ENCODE measurements at regions not wholly inside any gene's neighbourhood (a gene's known extent, or its start where the extent isn't known, plus 50 kb on each side); places are given as distances from the start of the nearest gene placed in this dataset.

GRCh38 chr10:8375137-8375536, 320.6 kb downstream of the GATA3 start:
- no peak overlapping the region for H3K4me3 ChIP-seq (ENCODE audit: low read length in 3 of 3)
- H3K9me3 ChIP-seq (ENCODE audit: control insufficient read depth in 2 of 3, insufficient read depth in 1 of 3, low read length in 3 of 3) = no peaks in the 10 kb centered on the region
- no peak for DNase-seq
- no peaks in the 10 kb centered on the region for H3K4me1 ChIP-seq (ENCODE audit: control insufficient read depth in 2 of 3, insufficient read depth in 2 of 3, low read depth in 1 of 3, low read length in 3 of 3)
- H3K36me3 ChIP-seq (ENCODE audit: control insufficient read depth in 2 of 3, insufficient read depth in 3 of 3, low read length in 3 of 3) = no peaks in the 10 kb centered on the region
- H3K9ac ChIP-seq (ENCODE audit: low read length in 3 of 3) = no peak overlapping the region
- H3K27ac ChIP-seq (ENCODE audit: low read depth in 2 of 2, low read length in 2 of 2) = no peak overlapping the region
- TF ChIP-seq, protein P1, sequence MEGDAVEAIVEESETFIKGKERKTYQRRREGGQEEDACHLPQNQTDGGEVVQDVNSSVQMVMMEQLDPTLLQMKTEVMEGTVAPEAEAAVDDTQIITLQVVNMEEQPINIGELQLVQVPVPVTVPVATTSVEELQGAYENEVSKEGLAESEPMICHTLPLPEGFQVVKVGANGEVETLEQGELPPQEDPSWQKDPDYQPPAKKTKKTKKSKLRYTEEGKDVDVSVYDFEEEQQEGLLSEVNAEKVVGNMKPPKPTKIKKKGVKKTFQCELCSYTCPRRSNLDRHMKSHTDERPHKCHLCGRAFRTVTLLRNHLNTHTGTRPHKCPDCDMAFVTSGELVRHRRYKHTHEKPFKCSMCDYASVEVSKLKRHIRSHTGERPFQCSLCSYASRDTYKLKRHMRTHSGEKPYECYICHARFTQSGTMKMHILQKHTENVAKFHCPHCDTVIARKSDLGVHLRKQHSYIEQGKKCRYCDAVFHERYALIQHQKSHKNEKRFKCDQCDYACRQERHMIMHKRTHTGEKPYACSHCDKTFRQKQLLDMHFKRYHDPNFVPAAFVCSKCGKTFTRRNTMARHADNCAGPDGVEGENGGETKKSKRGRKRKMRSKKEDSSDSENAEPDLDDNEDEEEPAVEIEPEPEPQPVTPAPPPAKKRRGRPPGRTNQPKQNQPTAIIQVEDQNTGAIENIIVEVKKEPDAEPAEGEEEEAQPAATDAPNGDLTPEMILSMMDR (IDR thresholded peaks at IDR 0.05; ENCODE audit: borderline replicate concordance, extremely low read depth, insufficient read depth) = no peak
- no peak for FAIRE-seq
- intact Hi-C loops (cut with DNase I) = no loop called here
- no peaks in the 10 kb centered on the region for H3K27me3 ChIP-seq (ENCODE audit: control insufficient read depth, insufficient read depth, low read length)

DNA sequence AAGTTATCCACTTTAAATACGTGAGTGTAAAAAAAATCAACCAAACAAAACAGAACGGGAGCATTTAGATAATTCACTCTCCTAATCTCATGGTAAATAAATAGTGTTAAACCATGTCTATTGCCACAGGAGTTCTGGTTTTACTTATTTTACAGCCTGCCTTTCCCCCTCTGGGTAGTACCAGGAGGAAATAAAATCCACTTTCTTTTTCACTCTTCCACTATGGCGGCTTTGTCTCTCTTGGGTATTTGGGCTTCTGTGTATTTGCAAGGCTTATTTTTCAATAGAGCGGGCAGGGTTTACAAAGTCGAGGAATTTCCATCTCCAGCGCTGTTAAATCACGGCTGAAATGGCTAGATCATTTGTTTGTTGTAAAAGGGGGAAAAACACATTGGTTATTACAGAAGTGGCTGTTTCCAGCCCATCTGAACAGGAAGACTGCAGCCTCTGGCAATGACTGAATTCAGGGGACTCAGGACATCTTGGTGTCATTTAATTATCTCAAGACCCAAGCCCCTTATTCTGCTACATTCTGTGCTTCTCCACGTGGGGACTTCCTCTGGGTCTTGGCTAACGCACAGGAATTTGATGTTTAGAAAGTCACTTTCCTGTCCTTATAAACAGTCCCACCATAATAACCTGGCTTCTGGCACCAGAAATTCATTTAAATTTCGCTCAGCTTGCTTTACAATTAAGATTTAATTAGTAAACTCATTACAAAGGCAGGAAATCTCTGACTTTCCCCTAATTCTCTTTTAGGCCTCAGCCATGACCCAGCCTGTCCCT, 323.9 kb downstream of the GATA3 start:
- intact Hi-C loops (cut with DNase I) = no loop called here
- H3K4me1 ChIP-seq (ENCODE audit: control insufficient read depth in 2 of 3, insufficient read depth in 2 of 3, low read depth in 1 of 3, low read length in 3 of 3) = no peaks in the 10 kb centered on the region
- no peak overlapping the region for H3K4me3 ChIP-seq (ENCODE audit: low read length in 3 of 3)
- H3K9ac ChIP-seq (ENCODE audit: low read length in 3 of 3) = no peak overlapping the region
- H3K27ac ChIP-seq (ENCODE audit: low read depth in 2 of 2, low read length in 2 of 2) = no peak overlapping the region
- peak in 2 of 5 donors; percentile 4 to 14 for DNase-seq
- H3K36me3 ChIP-seq (ENCODE audit: control insufficient read depth in 2 of 3, insufficient read depth in 3 of 3, low read length in 3 of 3) = no peaks in the 10 kb centered on the region
- TF ChIP-seq, protein P1 (IDR thresholded peaks at IDR 0.05; ENCODE audit: borderline replicate concordance, extremely low read depth, insufficient read depth) = no peak
- FAIRE-seq = no peak
- H3K9me3 ChIP-seq (ENCODE audit: control insufficient read depth in 2 of 3, insufficient read depth in 1 of 3, low read length in 3 of 3) = no peaks in the 10 kb centered on the region
- no peaks in the 10 kb centered on the region for H3K27me3 ChIP-seq (ENCODE audit: control insufficient read depth, insufficient read depth, low read length)

GRCh38 chr10:8379906-8380832, 325.7 kb downstream of the GATA3 start:
- TF ChIP-seq, protein P1 (IDR thresholded peaks at IDR 0.05; ENCODE audit: borderline replicate concordance, extremely low read depth, insufficient read depth) = no peak
- Histone ChIP-seq H3K4me1 (ENCODE audit: control insufficient read depth in 2 of 3, insufficient read depth in 2 of 3, low read depth in 1 of 3, low read length in 3 of 3) (no peaks in the 10 kb centered on the region), H3K36me3 (ENCODE audit: control insufficient read depth in 2 of 3, insufficient read depth in 3 of 3, low read length in 3 of 3) (no peaks in the 10 kb centered on the region), H3K9me3 (ENCODE audit: control insufficient read depth in 2 of 3, insufficient read depth in 1 of 3, low read length in 3 of 3) (no peaks in the 10 kb centered on the region), H3K4me3 (ENCODE audit: low read length in 3 of 3) (no peak overlapping the region), H3K9ac (ENCODE audit: low read length in 3 of 3) (no peak overlapping the region), H3K27me3 (ENCODE audit: control insufficient read depth, insufficient read depth, low read length) (no peaks in the 10 kb centered on the region), H3K27ac (ENCODE audit: low read depth in 2 of 2, low read length in 2 of 2) (no peak overlapping the region)
- peak in 2 of 5 donors; percentile 9 to 44 for DNase-seq
- FAIRE-seq = no peak
- intact Hi-C loops (cut with DNase I) = no loop called here

Data from kidney (tissue), 13 donors.